ENCODE measurements at regions not wholly inside any gene's neighbourhood (a gene's known extent, or its start where the extent isn't known, plus 50 kb on each side); places are given as distances from the start of the nearest gene placed in this dataset.

- TF ChIP-seq NFE2L2 (conservative IDR thresholded peaks at IDR 0.05; ENCODE audit: low read length) (no peak), RARB (CRISPR knock-in tag; IDR thresholded peaks at IDR 0.05) (no peak), CBX8 (IDR thresholded peaks at IDR 0.05) (no peak), MAX (IDR thresholded peaks at IDR 0.05) (no peak), TP53 (CRISPR knock-in tag; IDR thresholded peaks at IDR 0.05) (no peak), HDAC2 (IDR thresholded peaks at IDR 0.05) (no peak), ELK1 (IDR thresholded peaks at IDR 0.05; ENCODE audit: low read depth, low read length) (no peak), ESRRA (IDR thresholded peaks at IDR 0.05; ENCODE audit: borderline replicate concordance, low read length) (no peak), ZSCAN20 (CRISPR knock-in tag; IDR thresholded peaks at IDR 0.05) (no peak), ATOH8 (CRISPR knock-in tag; IDR thresholded peaks at IDR 0.05; ENCODE audit: low read depth) (no peak), EHMT2 (IDR thresholded peaks at IDR 0.05; ENCODE audit: low read depth) (no peak), KDM5A (IDR thresholded peaks at IDR 0.05) (no peak), BHLHE40 (IDR thresholded peaks at IDR 0.05; ENCODE audit: low read depth, low read length) (no peak), JUNB (IDR thresholded peaks at IDR 0.05) (no peak), MAFK (IDR thresholded peaks at IDR 0.05; ENCODE audit: partially characterized antibody) (no peak)
- peaks cover 4% of the 10 kb centered on the region; the same call in 1 of the 3 replicates for H3K9me3 ChIP-seq
- ChIA-PET POLR2A (no interaction called here), CTCF (no interaction called here)
- H3K4me3 ChIP-seq: no peak overlapping the region
- no peak for ATAC-seq
- 34% methylated on average over 3 of the region's 3 CpGs for WGBS (ENCODE audit: missing lambda C conversion rate)
- no peak overlapping the region for H3K27ac ChIP-seq
- no peaks in the 10 kb centered on the region for H3K4me1 ChIP-seq
- FAIRE-seq: no peak
- DNase-seq (ENCODE audit: low read depth in 1 of 2, low spot score in 1 of 2): no peak
- H3K4me2 ChIP-seq: no peak overlapping the region
These were observed 690.5 kb upstream of the ALCAM start for GRCh38 chr3:104676241-104676640.

- no peak overlapping the region for H3K4me3 ChIP-seq
- no peak for ATAC-seq
- CTCF ChIA-PET: no interaction called here
- 83% methylated on average over 4 of the region's 4 CpGs for WGBS (ENCODE audit: missing lambda C conversion rate)
- DNase-seq (ENCODE audit: low read depth in 1 of 2, low spot score in 1 of 2): no peak
- no peak overlapping the region for H3K27ac ChIP-seq
- H3K4me1 ChIP-seq: no peaks in the 10 kb centered on the region
- H3K9me3 ChIP-seq: peaks cover 4% of the 10 kb centered on the region; the same call in 1 of the 3 replicates
- TF ChIP-seq PBX3 (IDR thresholded peaks at IDR 0.05): no peak
- peak; percentile 54 for TF ChIP-seq MAFK (IDR thresholded peaks at IDR 0.05; ENCODE audit: partially characterized antibody)
- H3K4me2 ChIP-seq: no peak overlapping the region
- POLR2A ChIA-PET: no interaction called here
- no peak for FAIRE-seq
These were observed 688.8 kb upstream of the ALCAM start for GRCh38 chr3:104677932-104678331.

GRCh38 chr3:104685492-104685891 is 681.2 kb upstream of the ALCAM start:
- TF ChIP-seq ZC3H11A (IDR thresholded peaks at IDR 0.05) (no peak), CBX2 (IDR thresholded peaks at IDR 0.05; ENCODE audit: borderline replicate concordance, low read depth) (no peak), JUNB (IDR thresholded peaks at IDR 0.05) (no peak), ATOH8 (CRISPR knock-in tag; IDR thresholded peaks at IDR 0.05; ENCODE audit: low read depth) (no peak), RAD21 (conservative IDR thresholded peaks at IDR 0.05 in 1 of 2, IDR thresholded peaks at IDR 0.05 in 1 of 2) (no peak), POLR2AphosphoS2 (conservative IDR thresholded peaks at IDR 0.05; ENCODE audit: low read length) (no peak), GATA3 (IDR thresholded peaks at IDR 0.05; ENCODE audit: borderline replicate concordance) (no peak), KDM5A (IDR thresholded peaks at IDR 0.05) (no peak), CBX8 (IDR thresholded peaks at IDR 0.05) (no peak), HES2 (IDR thresholded peaks at IDR 0.05) (no peak), RNF2 (IDR thresholded peaks at IDR 0.05; ENCODE audit: borderline replicate concordance, low read depth) (no peak), EHF (CRISPR knock-in tag; IDR thresholded peaks at IDR 0.05) (no peak)
- ChIA-PET CTCF (no interaction called here), POLR2A (no interaction called here)
- DNase-seq (ENCODE audit: low read depth in 1 of 2, low spot score in 1 of 2) (no peak), ATAC-seq (no peak), FAIRE-seq (no peak)
- no peak overlapping the region for H3K4me3 ChIP-seq
- no peak overlapping the region for H3K4me2 ChIP-seq
- H3K4me1 ChIP-seq: no peaks in the 10 kb centered on the region
- H3K27ac ChIP-seq: no peak overlapping the region
- no peaks in the 10 kb centered on the region for H3K9me3 ChIP-seq

All from A549 (cell line).